NCI-H774 (cell line): ENCODE measurements at regions not wholly inside any gene's neighbourhood (a gene's known extent, or its start where the extent isn't known, plus 50 kb on each side); places are given as distances from the start of the nearest gene placed in this dataset.

Source experiments
- DNase-seq: peaks from one replicate; lab custom pipeline; 2025; lab: John Stamatoyannopoulos, UW

DNA sequence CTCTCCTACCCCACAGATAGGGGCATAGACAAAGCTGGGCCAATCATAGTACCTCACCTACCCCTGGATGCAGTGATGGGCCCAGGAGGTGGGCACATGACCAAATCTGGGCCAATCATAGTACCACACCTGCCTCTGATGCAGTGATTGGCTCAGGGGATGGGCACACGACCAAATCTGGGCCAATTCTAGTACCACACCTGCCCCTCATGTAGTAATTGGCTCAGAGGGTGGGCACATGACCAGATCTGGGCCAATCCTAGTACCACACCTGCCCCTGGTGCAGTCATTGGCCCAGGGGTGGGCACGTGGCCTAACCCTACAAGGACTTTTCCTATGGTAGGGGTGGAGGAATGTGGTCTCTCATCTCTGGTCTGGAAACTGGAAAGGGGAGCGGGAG is 56.9 kb upstream of the MEF2A start:
- DNase-seq, result no peak

DNA sequence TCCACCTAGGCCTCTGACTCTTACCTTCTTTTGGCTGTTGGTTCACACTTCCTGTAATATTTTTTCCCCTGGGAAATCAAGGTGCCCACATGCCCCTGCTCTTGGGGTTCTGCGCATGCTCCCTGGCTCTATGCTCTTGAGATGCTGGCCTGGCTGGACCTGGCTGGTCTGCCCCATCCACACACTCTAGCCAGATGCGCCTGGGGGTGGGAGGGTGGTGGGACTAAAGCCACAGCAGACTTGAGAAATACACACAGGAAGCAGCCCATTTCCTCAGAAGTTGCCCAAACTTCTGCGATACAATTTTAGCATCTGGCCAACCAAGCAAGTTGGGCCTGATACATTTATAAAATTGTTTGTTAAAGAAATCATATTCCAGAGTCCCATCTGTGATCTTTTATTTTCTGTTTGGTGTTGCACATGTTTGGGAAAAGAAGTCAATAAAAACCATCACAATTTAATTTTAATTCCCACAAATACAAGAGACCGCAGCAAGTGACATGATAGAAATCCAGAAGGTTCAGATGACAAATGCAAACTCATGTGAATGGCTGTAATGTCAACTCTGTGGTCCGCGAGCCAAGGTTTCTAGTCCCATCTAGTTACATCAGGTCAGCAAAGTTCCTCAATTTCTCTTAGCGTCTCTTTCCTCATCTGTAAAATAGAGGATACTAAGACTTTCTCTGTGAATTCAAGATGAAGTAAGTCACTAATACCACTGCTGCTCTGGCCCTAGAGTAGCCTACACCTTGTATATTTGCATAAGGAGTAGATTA is 55.9 kb upstream of the MEF2A start:
- DNase-seq, result no peak

DNA sequence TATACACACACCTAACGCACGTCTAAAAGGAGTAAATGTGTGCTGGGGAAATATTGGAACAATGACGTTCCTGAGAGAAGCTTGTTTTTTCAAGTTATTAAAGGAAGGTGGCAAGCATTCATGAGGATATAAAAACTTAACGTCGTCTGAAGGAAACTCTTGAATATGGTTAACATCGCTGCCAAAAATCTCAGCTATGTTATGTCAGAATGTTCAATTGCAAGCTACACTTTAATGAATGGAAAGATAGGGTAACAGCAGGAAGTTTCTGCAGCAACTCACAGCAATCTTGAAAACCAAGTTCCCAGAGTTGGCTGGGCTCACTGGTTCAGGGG is 54.3 kb upstream of the MEF2A start:
- DNase-seq, result no peak

DNA sequence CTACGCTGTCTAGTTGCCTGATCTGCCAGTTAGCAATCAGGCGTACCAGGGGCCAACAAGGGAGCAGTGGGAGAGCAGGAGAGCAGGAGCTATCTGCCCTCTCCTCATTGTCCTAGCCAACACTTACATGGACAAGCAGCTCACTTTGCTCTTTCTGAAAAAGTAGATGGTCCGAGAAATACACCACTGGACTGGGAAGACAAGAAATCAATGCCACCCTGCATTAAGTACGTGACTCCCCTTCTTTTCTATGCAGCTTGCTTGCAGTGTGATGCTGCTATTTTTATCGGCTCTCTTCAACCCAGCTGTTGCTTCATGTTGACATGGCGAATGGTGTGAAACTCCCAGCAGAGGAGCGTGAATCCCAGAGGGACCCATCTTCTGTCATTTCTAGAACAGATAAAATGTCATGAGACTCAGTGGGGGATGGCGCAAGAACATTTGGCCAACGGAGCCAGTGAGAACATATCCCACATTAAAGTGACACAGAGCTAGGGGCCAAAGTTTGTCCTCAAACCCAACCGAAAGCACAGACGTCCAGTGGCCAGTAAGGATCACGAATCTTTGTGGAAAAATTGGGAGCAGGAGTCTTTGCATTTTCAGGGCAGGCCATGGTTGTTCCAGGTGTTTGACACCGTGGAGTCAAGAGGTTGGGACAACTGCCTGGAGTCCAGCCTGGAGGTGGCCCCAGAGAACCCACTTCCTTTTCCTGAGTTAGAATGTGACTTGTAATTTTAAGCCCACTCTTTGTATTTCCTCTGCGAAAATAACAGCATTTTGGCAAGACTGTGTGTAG is 53.7 kb upstream of the MEF2A start:
- DNase-seq, result no peak

DNA sequence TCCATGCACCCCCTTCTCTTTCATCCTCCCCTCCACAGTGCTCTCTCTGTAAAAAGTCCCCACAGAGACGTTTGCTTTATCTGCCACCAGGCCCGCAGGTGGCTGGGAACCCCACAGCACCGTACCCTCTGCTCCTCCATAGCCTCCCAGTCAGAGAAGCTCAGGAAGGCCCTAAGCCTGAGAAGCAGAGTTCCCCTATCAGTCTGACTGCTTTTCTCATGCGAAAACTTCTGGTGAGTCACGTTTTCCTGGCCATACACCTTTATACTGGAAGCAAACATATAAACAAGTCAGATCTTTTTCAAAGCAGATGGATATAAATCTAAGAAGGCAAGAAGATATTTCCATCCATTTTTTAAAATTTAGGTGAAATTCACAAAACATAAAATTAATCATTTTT is 51.5 kb upstream of the MEF2A start:
- DNase-seq, result no peak
